Upper lobe of left lung (tissue), 4 donors: ENCODE measurements at regions not wholly inside any gene's neighbourhood (a gene's known extent, or its start where the extent isn't known, plus 50 kb on each side); places are given as distances from the start of the nearest gene placed in this dataset.

ENCODE experiments used
- POLR2A ChIP-seq, 4 donors: fragments of 450-650 bp; IDR thresholded peaks; one replicate each; pipeline ENCODE4 v1.5.1; 2016 to 2017; ENCODE audit warnings: antibody characterized with exemption in 4 of 4, mild to moderate bottlenecking in 2 of 4
- POLR2AphosphoS5 ChIP-seq, 2 donors: sonication (generic); formaldehyde crosslinking; IDR thresholded peaks; one replicate each; pipeline ENCODE4 v1.5.1; 2017; ENCODE audit warnings: antibody characterized with exemption in 2 of 2
- TF ChIP-seq, protein P1 (sequence below), 6 experiments: fragments of 450-650 bp in 4 of 6; fragments of 200-600 bp in 2 of 6; sonication (generic) in 2 of 6; IDR thresholded peaks; one replicate each; pipeline ENCODE4 v1.5.1; 2016 to 2019; ENCODE audit warnings: antibody characterized with exemption in 6 of 6

DNA sequence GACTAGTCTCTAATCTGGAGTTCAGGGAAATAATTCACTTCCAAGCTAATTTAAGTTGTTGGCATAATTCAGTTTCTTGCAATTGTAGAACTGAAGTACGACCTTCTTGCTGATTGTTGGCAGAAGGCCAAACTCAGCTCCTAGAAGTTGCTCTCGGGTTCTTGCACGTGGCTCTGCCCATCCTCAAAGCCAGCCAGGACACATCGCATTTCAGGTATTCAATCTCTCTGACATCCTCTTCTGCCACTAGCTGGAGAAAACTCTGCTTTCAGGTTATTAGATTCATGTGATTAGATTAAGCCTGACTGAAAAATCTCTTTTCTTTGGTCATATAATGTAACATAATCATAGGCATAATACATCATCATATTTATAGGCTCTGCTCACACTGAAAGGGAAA lies 362.0 kb downstream of the ZPLD1 start:
- TF ChIP-seq, protein P1, sequence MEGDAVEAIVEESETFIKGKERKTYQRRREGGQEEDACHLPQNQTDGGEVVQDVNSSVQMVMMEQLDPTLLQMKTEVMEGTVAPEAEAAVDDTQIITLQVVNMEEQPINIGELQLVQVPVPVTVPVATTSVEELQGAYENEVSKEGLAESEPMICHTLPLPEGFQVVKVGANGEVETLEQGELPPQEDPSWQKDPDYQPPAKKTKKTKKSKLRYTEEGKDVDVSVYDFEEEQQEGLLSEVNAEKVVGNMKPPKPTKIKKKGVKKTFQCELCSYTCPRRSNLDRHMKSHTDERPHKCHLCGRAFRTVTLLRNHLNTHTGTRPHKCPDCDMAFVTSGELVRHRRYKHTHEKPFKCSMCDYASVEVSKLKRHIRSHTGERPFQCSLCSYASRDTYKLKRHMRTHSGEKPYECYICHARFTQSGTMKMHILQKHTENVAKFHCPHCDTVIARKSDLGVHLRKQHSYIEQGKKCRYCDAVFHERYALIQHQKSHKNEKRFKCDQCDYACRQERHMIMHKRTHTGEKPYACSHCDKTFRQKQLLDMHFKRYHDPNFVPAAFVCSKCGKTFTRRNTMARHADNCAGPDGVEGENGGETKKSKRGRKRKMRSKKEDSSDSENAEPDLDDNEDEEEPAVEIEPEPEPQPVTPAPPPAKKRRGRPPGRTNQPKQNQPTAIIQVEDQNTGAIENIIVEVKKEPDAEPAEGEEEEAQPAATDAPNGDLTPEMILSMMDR (IDR thresholded peaks at IDR 0.05) = no peak
- TF ChIP-seq POLR2A (IDR thresholded peaks at IDR 0.05) (no peak), POLR2AphosphoS5 (IDR thresholded peaks at IDR 0.05) (no peak)
